GM12878 (cell line): ENCODE measurements at regions not wholly inside any gene's neighbourhood (a gene's known extent, or its start where the extent isn't known, plus 50 kb on each side); places are given as distances from the start of the nearest gene placed in this dataset.

Experiments
- ATAC-seq: fragments of 200-7000 bp; cut with Tn5 transposase; 3 replicates; pipeline ENCODE4 v1.9.1; 2020; ENCODE audit warnings: mild to moderate bottlenecking, moderate library complexity
- BruUV-seq: library from RNA; stranded (reverse); fragments of 400-500 nt; replicated peaks from 2 replicates; lab custom pipeline; 2021; lab: Mats Ljungman, UMichigan
- CTCF ChIA-PET: fragments of 300-600 bp; sonication (Branson Sonifier 250); formaldehyde crosslinking; extraction: SDS; loops from one replicate; lab custom pipeline; 2021; ENCODE audit warnings: inconsistent platforms; lab: Yijun Ruan, JAX
- POLR2A ChIA-PET: fragments of 350-600 bp; formaldehyde crosslinking; extraction: SDS; loops from one replicate; lab custom pipeline; 2021; ENCODE audit warnings: inconsistent platforms; lab: Charles Lee
- RAD21 ChIA-PET: fragments of 300-600 bp; sonication (Branson Sonifier 250); formaldehyde crosslinking; loops from one replicate; lab custom pipeline; 2023; ENCODE audit warnings: antibody characterized with exemption; ENCODE audit not compliant: unreplicated experiment; lab: Charles Lee
- SMC1A ChIA-PET: fragments of 300-600 bp; sonication (Branson Sonifier 250); formaldehyde crosslinking; loops from one replicate; lab custom pipeline; 2023; ENCODE audit not compliant: unreplicated experiment, uncharacterized antibody; lab: Charles Lee
- DNase-seq: peaks from one replicate; pipeline ENCODE4 v3.0.0-alpha.2; 2011; ENCODE audit warnings: low read depth, low spot score
- FAIRE-seq: peaks from 3 replicates; lab custom pipeline; 2011; peaks lifted over from hg19 to GRCh38; lab: Jason Lieb, UNC
- H2AFZ ChIP-seq: 2 replicates; pipeline ENCODE4 v1.6.0; 2011; ENCODE audit warnings: low read depth, low read length, control low read depth; ENCODE audit not compliant: control insufficient read depth
- H3K27ac ChIP-seq: 2 replicates; pipeline ENCODE4 v1.5.1; 2011; ENCODE audit warnings: control low read depth; ENCODE audit not compliant: control insufficient read depth, insufficient read depth
- H3K27me3 ChIP-seq, 2 experiments: replicated peaks in 1 of 2; 2 replicates each; pipeline versions ENCODE4 v1.6.0 to v1.6.1; 2011; ENCODE audit warnings: low read length in 1 of 2; ENCODE audit not compliant: control insufficient read depth in 2 of 2, insufficient read depth in 2 of 2
- H3K36me3 ChIP-seq, 2 experiments: 2 replicates each; pipeline ENCODE4 v1.5.1; 2011; ENCODE audit warnings: low read length in 1 of 2; ENCODE audit not compliant: control insufficient read depth in 2 of 2, insufficient read depth in 2 of 2
- H3K4me1 ChIP-seq: 2 replicates; pipeline ENCODE4 v1.6.1; 2011; ENCODE audit warnings: mild to moderate bottlenecking, low read length, moderate library complexity, mixed read lengths; ENCODE audit not compliant: control insufficient read depth, insufficient read depth
- H3K4me2 ChIP-seq: 2 replicates; pipeline ENCODE4 v1.6.0; 2011; ENCODE audit warnings: control low read depth; ENCODE audit not compliant: control insufficient read depth, insufficient read depth
- H3K4me3 ChIP-seq: fragments of 200-600 bp; sonication (generic); 2 replicates; pipeline ENCODE4 v1.5.1; 2016
- H3K79me2 ChIP-seq: 2 replicates; pipeline ENCODE4 v1.6.0; 2011; ENCODE audit warnings: low read length; ENCODE audit not compliant: control insufficient read depth, insufficient read depth
- H3K9ac ChIP-seq: 2 replicates; pipeline ENCODE4 v1.8.0; 2011; ENCODE audit warnings: low read length, control low read depth, mixed read lengths; ENCODE audit not compliant: control insufficient read depth, insufficient read depth
- H3K9me3 ChIP-seq: replicated peaks from 3 replicates; pipeline ENCODE4 v1.5.1; 2011; ENCODE audit warnings: mild to moderate bottlenecking, low read length; ENCODE audit not compliant: control insufficient read depth, insufficient read depth
- H4K20me1 ChIP-seq: 2 replicates; pipeline ENCODE4 v1.6.0; 2011; ENCODE audit not compliant: control insufficient read depth, insufficient read depth
- BHLHE40 ChIP-seq, 2 experiments: fragments of 450-650 bp in 1 of 2; IDR thresholded peaks; 2 replicates each; pipeline ENCODE4 v1.6.1; 2011 to 2017; ENCODE audit warnings: low read depth in 2 of 2, borderline replicate concordance in 1 of 2, improper control_type of control experiment in 1 of 2, low read length in 1 of 2, mild to moderate bottlenecking in 1 of 2
- MTA2 ChIP-seq: fragments of 450-650 bp; IDR thresholded peaks from 2 replicates; pipeline ENCODE4 v1.6.1; 2016; ENCODE audit warnings: low read depth, mild to moderate bottlenecking, moderate library complexity
- NBN ChIP-seq: fragments of 450-650 bp; IDR thresholded peaks from 2 replicates; pipeline ENCODE4 v1.6.1; 2016
- PAX5 ChIP-seq: IDR thresholded peaks from 2 replicates; pipeline ENCODE4 v1.6.1; 2011; ENCODE audit warnings: low read depth, low read length, borderline replicate concordance
- SREBF2 ChIP-seq: IDR thresholded peaks from 2 replicates; pipeline ENCODE4 v1.6.1; 2012; ENCODE audit warnings: mild to moderate bottlenecking, low read length
- SRF ChIP-seq, 2 experiments: IDR thresholded peaks; 2 replicates each; pipeline ENCODE4 v1.6.1; 2011; ENCODE audit warnings: low read depth in 2 of 2, low read length in 2 of 2, mild to moderate bottlenecking in 1 of 2, moderate library complexity in 1 of 2
- TCF3 ChIP-seq: IDR thresholded peaks from 2 replicates; pipeline ENCODE4 v1.6.1; 2012; ENCODE audit warnings: low read depth, mild to moderate bottlenecking, low read length, borderline replicate concordance; ENCODE audit not compliant: insufficient read depth
- YBX1 ChIP-seq: fragments of 450-650 bp; IDR thresholded peaks from 2 replicates; pipeline ENCODE4 v1.6.1; 2016; ENCODE audit warnings: antibody characterized with exemption
- ZNF622 ChIP-seq: fragments of 450-650 bp; IDR thresholded peaks from 2 replicates; pipeline ENCODE4 v1.6.1; 2017; ENCODE audit warnings: mild to moderate bottlenecking, inconsistent platforms
- ZSCAN29 ChIP-seq: fragments of 450-650 bp; IDR thresholded peaks from 2 replicates; pipeline ENCODE4 v1.6.1; 2017; ENCODE audit warnings: mild to moderate bottlenecking, moderate library complexity
- WGBS: methylation state at CpG from one replicate; pipeline ENCODE4 v1.1.6; 2016; ENCODE audit warnings: low lambda C conversion rate; ENCODE audit not compliant: insufficient replicate concordance, insufficient coverage; ENCODE audit errors: missing lambda C conversion rate; 5-methylcytosine and 5-hydroxymethylcytosine counted together
- in situ Hi-C: fragments of 300-500 bp; cut with MboI; formaldehyde crosslinking; loops from 9 replicates; pipeline ENCODE4 v1.14.3; 2018; ENCODE audit warnings: mixed read lengths
- intact Hi-C: fragments of 100-400 bp; cut with micrococcal nuclease; formaldehyde crosslinking; loops from one replicate; pipeline ENCODE4 v1.14.2; 2022; ENCODE audit not compliant: unreplicated experiment
- TF ChIP-seq, protein P1 (sequence below): fragments of 450-650 bp; IDR thresholded peaks from 2 replicates; pipeline ENCODE4 v1.6.1; 2017; ENCODE audit warnings: low read depth, mild to moderate bottlenecking, moderate library complexity
- TF ChIP-seq, protein P2 (sequence below): IDR thresholded peaks from 2 replicates; pipeline ENCODE4 v1.6.1; 2012; ENCODE audit warnings: low read depth, low read length, improper control_type of control experiment
- TF ChIP-seq, protein P3 (sequence below): fragments of 450-650 bp; formaldehyde crosslinking; IDR thresholded peaks from 2 replicates; pipeline ENCODE4 v1.5.0; 2022; ENCODE audit warnings: mild to moderate bottlenecking, missing genetic modification characterization

DNA sequence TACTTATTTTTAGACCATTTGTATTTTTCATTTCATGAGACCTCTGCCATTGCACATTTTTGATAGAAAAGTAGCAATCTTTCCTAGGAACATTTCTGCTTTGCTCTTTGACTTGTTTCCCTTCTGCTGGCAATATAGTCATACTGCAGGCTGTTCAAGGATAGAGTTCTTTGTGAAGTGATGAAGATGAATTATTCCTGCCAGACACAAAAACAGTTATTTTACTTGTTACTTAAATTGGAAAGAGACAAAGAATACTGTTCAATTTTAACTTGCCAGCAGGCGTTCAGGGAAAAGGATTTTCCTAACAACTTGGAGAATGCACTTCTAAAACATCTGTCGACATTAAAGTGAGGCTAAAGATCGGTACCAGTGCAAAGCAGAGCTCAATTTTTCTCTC, 251.7 kb upstream of the ACTBL2 start:
- ChIA-PET SMC1A (no interaction called here), CTCF (no interaction called here), POLR2A (no interaction called here), RAD21 (no interaction called here)
- no peak overlapping the region for H3K27ac ChIP-seq
- TF ChIP-seq YBX1 (no peak), MTA2 (no peak), PAX5 (no peak), NBN (no peak), SREBF2 (no peak), ZSCAN29 (no peak), BHLHE40 (IDR thresholded peaks at IDR 0.05; ENCODE audit: borderline replicate concordance in 1 of 2, low read depth in 2 of 2, low read length in 1 of 2) (no peak), TCF3 (no peak), ZNF622 (no peak), SRF (IDR thresholded peaks at IDR 0.05; ENCODE audit: low read depth in 2 of 2, low read length in 2 of 2) (no peak)
- TF ChIP-seq, protein P1, sequence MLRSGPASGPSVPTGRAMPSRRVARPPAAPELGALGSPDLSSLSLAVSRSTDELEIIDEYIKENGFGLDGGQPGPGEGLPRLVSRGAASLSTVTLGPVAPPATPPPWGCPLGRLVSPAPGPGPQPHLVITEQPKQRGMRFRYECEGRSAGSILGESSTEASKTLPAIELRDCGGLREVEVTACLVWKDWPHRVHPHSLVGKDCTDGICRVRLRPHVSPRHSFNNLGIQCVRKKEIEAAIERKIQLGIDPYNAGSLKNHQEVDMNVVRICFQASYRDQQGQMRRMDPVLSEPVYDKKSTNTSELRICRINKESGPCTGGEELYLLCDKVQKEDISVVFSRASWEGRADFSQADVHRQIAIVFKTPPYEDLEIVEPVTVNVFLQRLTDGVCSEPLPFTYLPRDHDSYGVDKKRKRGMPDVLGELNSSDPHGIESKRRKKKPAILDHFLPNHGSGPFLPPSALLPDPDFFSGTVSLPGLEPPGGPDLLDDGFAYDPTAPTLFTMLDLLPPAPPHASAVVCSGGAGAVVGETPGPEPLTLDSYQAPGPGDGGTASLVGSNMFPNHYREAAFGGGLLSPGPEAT = no peak
- TF ChIP-seq, protein P2, sequence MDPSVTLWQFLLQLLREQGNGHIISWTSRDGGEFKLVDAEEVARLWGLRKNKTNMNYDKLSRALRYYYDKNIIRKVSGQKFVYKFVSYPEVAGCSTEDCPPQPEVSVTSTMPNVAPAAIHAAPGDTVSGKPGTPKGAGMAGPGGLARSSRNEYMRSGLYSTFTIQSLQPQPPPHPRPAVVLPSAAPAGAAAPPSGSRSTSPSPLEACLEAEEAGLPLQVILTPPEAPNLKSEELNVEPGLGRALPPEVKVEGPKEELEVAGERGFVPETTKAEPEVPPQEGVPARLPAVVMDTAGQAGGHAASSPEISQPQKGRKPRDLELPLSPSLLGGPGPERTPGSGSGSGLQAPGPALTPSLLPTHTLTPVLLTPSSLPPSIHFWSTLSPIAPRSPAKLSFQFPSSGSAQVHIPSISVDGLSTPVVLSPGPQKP = no peak
- TF ChIP-seq, protein P3, sequence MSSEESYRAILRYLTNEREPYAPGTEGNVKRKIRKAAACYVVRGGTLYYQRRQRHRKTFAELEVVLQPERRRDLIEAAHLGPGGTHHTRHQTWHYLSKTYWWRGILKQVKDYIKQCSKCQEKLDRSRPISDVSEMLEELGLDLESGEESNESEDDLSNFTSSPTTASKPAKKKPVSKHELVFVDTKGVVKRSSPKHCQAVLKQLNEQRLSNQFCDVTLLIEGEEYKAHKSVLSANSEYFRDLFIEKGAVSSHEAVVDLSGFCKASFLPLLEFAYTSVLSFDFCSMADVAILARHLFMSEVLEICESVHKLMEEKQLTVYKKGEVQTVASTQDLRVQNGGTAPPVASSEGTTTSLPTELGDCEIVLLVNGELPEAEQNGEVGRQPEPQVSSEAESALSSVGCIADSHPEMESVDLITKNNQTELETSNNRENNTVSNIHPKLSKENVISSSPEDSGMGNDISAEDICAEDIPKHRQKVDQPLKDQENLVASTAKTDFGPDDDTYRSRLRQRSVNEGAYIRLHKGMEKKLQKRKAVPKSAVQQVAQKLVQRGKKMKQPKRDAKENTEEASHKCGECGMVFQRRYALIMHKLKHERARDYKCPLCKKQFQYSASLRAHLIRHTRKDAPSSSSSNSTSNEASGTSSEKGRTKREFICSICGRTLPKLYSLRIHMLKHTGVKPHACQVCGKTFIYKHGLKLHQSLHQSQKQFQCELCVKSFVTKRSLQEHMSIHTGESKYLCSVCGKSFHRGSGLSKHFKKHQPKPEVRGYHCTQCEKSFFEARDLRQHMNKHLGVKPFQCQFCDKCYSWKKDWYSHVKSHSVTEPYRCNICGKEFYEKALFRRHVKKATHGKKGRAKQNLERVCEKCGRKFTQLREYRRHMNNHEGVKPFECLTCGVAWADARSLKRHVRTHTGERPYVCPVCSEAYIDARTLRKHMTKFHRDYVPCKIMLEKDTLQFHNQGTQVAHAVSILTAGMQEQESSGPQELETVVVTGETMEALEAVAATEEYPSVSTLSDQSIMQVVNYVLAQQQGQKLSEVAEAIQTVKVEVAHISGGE (CRISPR knock-in tag) = no peak
- no peaks in the 10 kb centered on the region for H3K36me3 ChIP-seq
- no peaks in the 10 kb centered on the region for H3K79me2 ChIP-seq
- no peak overlapping the region for H3K4me3 ChIP-seq
- H3K4me2 ChIP-seq = no peak overlapping the region
- no peaks in the 10 kb centered on the region for H3K4me1 ChIP-seq
- H3K27me3 ChIP-seq = no peaks in the 10 kb centered on the region
- H3K9me3 ChIP-seq = no peaks in the 10 kb centered on the region
- intact Hi-C loops (no loop called here), in situ Hi-C loops (no loop called here)
- 11% methylated on average over 3 of the region's 3 CpGs for WGBS
- ATAC-seq (no peak), DNase-seq (no peak), FAIRE-seq (no peak)
- no peak overlapping the region for H3K9ac ChIP-seq
- no peak overlapping the region for H2AFZ ChIP-seq
- no TSS peak for BruUV-seq
- no peaks in the 10 kb centered on the region for H4K20me1 ChIP-seq
